GM19035 (cell line): ENCODE measurements at regions not wholly inside any gene's neighbourhood (a gene's known extent, or its start where the extent isn't known, plus 50 kb on each side); places are given as distances from the start of the nearest gene placed in this dataset.
A peak's percentile ranks its signal among the peaks of the same experiment; 100 is the strongest.

Experiments
- ATAC-seq: cut with Tn5 transposase; IDR thresholded peaks from one replicate; pipeline ENCODE4 v1.9.1; 2021; ENCODE audit not compliant: unreplicated experiment

DNA sequence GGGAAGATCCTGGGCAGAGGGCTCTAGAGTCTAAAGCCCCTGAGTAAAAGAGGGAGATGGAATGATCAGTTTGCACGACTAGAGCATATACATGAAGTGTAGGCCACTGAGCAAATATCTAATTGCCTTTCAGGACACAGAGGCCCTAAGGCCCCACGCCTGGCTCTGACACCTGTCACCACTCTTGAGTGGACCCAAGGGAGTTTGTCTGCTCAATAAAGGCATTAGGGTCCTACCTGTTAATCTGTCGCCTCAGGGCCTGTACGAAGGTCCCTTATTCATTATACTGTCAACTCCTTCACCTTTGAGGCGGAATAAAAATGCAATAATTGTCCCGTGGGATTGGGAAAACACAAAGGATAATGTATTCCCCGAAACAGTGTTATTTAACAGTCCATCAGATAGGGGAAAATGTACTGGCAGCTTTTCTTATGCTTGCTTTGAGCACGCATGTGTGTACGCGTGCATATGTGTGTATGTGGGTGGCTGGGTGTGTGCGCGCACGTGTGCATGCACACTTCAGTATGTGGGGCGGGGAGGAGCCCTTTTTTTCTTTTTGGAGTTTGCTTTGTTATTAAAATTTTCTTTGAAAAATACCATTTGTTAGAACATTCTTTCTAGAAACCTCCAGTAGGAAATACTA lies 161.8 kb upstream of the SERP2 start:
- ATAC-seq, result no peak

DNA sequence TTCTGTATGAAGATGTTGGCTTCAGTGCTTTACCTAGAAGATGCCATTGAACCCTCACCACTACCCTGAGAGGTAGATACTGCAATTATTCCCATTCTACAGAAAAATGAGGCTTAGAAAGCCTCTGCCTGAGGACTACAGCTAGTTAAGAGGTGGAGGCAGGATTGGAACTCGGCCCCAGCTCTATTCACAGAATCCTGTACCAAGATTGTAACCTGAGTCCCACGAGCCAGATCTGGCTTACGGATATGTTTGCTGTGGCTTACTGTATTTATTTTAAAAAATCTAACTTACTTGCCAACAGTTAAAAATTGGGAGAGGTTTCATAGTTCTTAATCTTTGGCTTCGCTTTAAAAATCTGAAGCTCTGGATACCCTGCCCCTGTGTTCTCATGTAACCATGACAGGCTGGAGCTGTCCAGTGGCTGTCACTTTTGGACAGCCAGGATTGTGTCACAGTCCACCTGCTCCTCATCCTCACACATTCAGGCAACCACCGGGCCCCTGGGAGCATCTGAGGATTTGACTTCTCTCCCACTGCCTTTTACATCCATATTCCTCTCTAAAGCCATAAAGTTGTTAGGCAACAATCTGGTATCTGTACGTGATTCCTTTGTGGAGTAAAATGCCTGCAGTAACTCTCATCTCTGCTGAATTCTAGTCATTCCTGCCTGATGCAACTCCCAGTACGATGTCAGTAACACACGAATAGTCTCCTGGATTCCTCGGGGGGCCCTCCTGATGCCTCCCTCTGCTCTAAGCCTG lies 160.8 kb upstream of the SERP2 start:
- no peak for ATAC-seq

DNA sequence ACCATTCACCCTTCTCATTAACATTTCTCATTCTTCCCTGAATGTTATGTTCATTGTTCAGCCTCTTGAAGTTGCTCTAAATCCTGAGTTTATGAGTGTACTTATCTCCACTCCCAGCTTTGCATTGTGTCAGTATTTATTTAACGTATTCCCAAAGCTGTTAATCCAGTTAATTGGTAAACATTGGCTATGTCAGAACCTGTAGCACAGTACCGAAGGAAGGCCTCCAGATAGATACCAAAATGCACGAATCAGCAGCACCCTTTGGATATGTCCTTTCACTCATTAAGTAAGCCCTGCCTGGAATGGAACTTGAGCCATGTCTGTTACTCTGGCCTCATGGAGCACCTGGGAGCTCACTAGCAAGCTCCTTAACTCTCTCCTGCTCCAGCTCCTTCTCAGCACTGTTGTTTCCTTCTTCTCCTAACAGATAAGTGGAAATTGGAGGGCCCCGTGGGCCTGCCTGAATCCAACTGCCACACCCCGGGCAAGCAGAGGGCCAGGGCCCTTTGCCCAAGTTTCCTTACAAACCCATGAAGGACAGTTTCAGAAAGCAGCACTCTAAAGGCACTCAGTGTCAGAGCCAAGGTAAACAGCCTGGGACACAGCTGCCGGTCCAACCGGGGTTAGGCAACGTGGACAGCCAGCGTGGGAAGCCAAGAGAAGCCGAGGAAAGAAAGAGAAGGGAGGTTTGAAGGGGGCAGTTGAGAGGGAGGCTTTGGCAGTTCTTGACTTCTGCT lies 155.0 kb upstream of the SERP2 start:
- no peak for ATAC-seq

DNA sequence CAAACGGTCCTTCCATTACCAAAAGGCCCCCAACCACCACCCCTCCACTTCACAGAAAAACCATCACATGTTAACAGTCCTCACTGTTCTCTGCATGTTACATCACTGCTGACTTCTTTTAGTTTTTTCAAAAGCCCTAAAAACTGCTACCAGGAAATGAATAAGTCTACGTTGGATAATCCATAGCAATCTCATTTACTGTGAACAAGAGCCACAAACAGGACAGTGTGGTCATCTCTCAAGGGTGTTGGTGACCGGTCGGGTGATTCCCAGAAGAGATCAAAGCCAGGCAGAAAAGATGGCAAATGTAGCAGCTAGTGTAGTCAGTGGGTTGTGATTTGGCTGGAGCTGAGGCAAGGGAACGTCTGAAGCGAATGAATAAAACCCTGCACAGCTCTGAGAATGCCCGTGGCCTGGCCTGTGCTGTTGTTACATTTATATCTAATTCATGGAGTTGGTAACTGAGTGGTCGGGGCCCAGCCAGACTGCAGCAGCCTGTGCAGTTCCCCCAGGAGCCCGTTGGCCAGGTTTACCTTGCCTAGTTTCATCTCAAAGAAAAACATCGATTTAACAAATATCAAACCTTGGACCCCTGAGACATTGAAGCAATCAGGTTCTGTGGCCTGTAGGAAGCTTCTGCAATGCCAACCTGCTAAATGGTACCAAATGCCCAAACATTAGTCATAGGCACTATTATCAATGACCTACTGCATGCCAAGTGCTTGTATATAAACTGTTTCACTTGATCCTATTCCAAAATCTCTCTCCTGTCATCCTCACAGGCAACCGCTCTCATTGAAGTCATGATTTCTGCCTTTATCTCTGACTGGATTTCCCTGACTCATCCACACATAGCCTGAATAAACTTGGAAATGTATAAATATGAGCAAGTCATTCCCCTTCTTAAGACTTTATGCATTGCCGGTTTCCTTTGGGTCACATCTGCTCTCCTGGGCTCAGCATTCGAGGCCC lies 153.8 kb upstream of the SERP2 start:
- no peak for ATAC-seq

DNA sequence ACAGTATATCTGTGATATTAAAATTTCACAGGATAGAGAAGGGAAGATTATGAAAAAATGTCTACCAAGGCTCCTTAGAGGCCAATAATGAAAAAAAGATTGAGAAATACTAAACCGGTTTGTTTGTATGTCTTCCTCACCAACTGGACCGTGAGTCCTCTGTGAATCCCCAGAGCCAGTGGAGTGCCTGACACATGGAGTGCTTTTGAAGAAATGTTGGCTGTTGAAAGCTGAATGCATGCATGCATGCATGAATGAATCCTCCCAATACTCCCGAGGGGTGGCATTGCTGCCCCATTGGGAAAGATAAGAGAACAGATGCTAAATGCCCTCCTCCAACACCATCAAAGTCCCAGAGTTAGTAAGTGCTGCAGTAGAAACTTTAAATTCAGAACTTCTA lies 152.7 kb upstream of the SERP2 start:
- no peak for ATAC-seq

DNA sequence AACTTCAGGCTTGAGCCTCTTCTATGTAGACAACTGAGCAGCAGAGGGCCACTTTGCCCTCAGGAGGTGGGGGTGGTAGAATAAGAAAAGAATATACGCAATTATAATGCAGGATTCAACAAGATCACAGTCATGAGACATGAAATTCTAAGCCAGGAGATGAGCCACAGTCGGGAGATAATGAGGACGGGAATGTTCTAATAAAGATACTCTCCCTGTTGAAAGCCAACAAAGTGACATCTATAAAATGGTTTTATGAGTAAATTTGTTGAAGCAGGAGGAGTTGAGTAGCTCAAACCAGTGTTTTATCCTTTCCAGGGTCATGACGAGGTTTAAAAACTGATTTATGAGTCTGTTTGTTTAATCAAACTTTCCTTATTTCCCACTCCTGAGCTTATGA lies 152.0 kb upstream of the SERP2 start:
- no peak for ATAC-seq

DNA sequence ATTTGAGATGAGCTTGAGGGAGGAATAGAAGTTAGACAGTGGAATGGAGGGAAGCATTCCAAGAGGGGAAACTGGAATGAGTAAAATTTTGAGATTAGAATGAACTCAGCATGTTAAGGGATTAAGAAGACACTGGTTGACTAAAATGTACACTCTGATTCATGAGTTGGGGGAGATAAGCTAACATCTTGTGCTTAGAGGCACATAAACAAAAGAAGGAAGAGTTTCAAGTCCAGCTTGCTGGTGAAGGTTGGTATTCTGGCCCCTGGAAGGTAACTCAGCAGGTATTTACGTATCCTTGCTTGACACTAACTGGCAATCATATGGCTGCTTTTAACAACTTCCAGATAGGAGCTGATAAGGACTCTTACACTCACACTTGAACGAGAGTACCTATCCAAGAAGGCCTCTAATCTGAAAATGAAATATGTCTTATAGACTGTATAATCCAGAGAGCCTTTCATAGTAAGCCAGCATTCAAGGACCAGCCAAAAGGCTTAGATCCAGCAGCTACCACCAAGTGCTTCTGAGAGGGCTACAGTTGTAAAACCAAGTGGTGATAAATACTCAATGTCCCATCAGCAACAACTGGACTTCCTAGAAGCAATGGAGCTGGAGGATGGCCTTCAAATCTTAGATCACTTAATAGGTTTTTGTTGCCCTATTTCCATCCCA lies 149.7 kb upstream of the SERP2 start:
- ATAC-seq, result no peak

DNA sequence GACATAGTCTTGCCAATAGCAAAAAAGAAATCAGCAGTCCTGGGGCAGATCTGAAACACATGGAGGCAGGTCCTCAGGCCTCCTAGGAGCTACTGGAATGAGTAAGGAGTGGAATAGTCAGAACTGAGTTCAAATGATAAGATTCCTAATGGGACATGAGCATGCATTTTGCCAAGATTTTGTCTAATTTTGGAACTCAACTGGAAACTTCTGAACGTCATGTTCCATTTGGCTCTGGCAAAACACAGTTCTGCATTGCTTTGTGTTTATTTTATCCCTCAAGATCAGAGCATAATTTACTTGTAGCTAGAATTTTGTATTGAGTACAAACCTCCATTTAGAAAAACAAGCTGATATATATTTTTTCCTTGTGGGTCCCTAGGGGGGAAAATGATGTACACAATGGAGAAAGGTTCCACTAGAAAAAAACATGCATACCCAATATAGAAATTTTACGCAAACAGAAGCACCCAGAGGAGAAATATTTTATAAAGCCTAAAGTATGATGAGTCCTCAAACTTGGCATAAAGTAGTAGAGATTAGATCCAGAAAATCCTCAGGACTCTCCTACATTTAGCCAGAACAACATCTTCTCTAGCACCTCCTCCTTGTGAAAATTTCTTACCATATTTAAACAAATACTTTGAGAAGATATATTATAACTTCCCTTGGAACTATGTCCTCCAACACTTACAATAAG lies 149.0 kb upstream of the SERP2 start:
- no peak for ATAC-seq

DNA sequence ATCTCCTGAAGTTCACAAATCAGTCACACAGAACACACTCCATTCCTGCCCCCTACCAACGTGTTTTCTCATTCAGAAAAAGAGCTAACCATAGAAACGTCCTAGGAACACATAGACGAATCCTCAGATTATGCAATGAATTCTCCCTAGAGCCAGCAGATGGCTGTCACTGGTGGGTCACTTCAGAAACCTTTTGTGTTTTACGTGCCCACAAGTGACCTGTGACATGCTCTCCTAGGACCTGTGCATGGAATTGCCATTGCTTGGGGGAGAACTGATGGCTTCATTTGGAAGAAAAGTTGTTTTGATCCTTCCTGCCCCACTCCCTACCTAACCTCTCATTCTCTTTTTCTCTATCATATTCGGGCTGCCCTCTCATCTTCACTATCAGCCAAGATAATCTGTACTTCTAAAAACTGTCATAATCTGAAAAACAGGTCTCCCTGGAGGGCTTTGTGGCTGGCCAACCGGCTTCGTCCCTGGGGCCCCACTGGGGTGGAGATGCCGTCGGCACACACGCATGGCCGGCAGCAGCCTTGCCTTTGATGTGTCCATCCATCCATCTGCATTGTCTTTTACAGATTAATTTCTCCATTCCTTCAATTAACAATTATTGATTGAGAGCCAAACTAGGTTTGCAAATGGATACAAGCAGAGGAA lies 144.1 kb upstream of the SERP2 start:
- no peak for ATAC-seq

DNA sequence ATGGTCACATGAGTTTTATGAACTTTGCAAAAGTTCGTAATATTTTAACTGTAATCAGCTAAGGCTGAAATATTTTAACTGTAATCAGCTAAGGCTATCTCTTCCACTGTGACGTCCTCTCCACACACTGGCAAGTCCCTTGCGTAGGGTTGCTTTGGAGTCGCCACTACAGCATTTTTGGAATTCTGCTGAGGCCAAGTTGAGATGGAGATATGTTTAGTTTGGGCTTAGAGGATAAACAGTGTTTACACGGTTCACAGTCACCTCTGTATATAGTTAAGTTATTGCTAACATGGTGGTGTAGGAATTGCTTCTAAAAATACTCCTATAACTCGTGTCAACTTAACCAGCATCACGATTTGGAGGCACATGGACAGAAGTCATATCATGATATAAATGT lies 143.6 kb upstream of the SERP2 start:
- ATAC-seq, result no peak

DNA sequence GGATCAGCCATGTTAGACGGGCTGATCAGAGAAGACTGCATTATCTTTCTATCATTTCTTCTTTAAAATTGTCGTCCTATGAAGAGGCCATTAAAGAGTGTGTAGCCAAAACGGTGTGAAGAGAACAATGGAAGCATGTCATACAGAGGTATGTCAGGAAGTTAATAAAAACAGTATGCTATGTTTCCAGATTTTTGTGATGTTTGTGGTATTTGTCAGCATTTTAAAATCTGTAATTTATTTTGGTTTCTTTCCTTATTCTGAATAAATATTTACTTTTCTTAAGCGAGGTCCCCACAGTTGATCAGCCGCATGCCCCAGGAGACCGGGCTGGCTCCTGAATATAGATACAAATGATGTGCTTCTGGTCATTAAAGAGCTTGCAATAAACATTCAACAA lies 142.9 kb upstream of the SERP2 start:
- no peak for ATAC-seq

DNA sequence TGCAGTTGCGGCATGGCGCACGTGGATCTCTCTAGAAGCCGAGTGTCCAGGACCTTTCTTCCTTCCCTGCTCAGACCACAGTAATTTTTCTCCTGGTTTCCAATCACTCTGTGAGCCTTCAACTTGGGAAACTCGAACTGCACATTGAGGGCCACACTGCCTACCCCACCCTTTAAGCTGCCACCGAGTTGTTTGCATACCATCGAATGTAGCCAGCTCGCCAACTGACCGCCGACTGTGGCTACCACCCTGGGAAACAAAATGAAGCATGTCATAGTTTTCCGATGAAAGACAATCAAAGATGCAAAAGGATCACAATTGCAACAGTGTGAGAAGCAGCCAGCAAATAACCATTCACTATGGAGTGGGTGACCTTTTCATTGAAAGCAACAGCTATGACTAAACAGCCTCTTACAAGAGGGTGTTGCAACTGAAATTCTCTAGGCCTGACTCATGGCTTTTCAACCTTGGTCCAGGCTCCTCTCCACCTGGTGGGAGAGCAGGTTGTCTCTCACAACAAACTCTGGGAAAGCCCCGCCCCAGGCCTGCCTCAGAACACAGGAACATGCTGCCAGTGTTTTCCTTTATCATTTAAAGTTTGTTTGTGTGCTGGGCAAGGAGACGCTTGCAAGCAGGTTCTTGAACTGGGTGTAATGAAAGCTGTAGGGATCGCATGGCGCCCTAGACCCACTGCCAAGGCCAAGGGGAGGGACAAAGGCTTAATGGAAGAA lies 141.7 kb upstream of the SERP2 start:
- no peak for ATAC-seq

DNA sequence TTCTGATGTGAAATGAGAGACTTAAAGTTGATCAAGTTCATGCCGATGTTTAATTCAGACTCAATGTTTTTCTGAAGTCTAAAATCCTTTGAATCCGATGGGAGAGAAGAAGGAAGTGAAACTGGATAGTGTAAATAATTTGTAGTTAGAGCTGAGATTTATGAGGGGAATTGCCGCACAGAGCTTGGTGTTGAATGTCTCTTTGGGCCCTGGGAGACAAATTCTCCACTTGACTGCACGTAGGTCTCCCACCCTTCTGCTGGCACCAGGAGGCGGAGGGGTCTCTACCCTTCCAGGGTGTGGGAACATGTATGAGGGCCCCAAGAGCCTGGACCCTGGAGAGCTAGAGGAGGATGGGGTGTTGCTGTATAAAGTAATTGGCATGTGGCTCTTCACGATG lies 140.8 kb upstream of the SERP2 start:
- ATAC-seq, result no peak

DNA sequence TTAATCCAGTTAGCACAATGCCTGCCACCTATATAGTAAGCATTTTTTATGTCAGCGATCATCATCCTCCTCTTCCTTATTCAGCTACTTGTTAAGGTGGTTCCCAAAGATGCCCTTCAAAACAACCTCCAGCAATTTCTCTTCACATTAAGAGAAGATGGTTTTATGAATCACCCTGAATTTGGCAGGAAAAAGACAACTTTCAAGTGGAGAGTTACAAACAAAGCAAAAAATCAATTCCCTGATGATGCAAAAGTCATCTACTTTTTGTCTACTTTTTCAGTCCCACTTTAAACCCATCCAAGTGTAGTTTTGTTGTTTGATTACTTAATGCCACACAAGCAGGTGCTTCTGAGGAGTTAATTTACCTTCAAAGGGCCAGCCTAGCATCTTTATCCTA lies 139.1 kb upstream of the SERP2 start:
- no peak for ATAC-seq

DNA sequence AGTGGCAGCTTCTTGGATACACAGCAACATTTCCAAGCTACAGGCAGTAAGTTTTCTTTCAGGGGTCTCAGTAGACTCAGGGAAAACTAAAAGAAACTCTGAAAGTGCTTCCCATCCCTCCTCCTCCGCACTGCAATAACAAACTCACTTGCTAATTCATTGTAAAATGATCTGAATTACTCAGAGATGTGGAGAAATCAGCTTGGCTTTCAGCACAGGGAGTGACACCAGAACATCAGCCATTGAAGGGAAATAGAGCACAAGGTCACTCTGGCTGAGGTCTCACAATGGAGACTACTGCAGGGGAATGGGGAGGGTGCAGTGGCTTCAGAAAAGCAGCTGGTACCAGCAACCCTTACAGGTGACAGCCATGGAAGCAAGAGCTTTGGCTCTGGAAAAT lies 137.3 kb upstream of the SERP2 start:
- ATAC-seq, result no peak

DNA sequence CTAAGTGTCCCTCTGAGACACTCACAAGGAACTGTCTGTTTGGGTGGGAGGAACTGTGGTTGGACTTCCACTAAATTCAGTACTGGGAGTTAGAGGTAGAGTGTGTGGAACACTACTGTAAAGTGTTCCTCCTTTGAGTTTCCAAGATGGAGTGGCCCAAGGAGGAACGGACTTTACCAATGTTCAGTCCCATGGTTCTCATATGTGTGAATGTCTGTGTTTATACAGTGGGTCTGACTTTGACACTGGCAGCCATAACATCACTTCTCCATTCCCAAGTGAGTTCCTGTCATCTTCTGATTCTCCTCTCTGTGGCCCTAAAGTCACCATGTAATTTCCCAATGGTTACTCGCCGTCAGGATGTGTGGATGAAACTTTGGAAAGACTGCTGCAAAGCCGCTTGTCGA lies 136.8 kb upstream of the SERP2 start:
- ATAC-seq, result no peak

DNA sequence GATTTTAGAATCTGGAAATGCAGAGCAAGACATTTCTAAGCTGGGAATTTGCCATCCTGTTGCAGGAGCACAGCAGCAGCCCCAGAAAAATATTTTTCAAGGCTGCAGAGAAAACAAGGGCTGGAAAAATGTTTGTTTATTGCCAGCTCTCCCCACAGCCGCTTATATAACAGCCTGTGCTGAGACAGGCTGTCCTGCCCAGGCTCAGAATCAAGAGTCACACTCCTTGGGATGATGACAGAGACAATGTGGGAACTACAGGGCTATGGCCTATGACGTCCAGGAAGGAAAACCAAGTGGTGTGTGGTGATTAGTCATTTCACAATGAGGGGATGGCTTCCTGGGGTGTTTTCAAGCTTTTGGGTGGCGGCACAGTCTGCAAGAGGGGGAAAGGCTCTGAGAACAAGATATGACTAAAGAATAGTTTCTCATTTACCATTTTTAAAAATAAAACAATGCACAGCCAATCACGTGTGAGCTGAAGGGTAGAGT lies 136.3 kb upstream of the SERP2 start:
- ATAC-seq, result peak; percentile 58

DNA sequence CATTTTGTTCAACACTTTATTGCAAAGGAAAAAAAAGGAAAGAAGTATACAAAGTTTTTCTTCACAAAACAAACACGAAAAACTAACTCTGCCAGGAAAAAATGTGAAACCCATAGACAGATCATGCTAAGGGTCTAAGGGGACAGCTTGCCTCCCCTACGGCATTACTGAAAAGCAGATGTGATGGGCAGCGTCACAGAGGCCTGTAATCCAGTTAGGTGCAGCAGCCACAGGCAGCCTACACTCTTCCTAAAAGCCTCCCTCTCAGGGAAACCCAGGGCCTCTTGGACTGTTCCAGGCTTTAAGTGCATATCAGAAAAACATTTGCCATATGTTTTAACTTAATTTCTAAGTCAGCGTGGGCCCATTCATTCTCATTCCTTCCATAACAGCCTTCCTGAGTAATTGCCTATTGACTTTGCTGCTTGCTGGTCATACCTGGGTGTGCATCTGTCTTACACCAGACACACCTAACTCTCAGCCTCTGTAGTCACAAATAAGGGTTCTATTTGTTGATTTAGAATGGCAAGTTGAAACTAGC lies 135.7 kb upstream of the SERP2 start:
- ATAC-seq, result no peak
